ENCODE measurements at regions not wholly inside any gene's neighbourhood (a gene's known extent, or its start where the extent isn't known, plus 50 kb on each side); places are given as distances from the start of the nearest gene placed in this dataset.

- Histone ChIP-seq H3K36me3 (ENCODE audit: control insufficient read depth, insufficient read depth, low read length) (no peaks in the 10 kb centered on the region), H3K4me3 (ENCODE audit: low read length) (no peak overlapping the region), H3K4me1 (ENCODE audit: control insufficient read depth, insufficient read depth, low read length) (no peaks in the 10 kb centered on the region), H3K9me3 (ENCODE audit: control insufficient read depth, low read length) (no peaks in the 10 kb centered on the region), H3K27me3 (ENCODE audit: control insufficient read depth, insufficient read depth, low read length) (no peaks in the 10 kb centered on the region), H3K9ac (ENCODE audit: low read length) (no peak overlapping the region)
These were observed 208.8 kb downstream of the COG6 start for GRCh38 chr13:39864221-39864620.

GRCh38 chr13:39866722-39867121 is 211.3 kb downstream of the COG6 start:
- no peaks in the 10 kb centered on the region for H3K4me1 ChIP-seq (ENCODE audit: control insufficient read depth, insufficient read depth, low read length)
- no peaks in the 10 kb centered on the region for H3K27me3 ChIP-seq (ENCODE audit: control insufficient read depth, insufficient read depth, low read length)
- H3K9ac ChIP-seq (ENCODE audit: low read length): no peak overlapping the region
- H3K9me3 ChIP-seq (ENCODE audit: control insufficient read depth, low read length): no peaks in the 10 kb centered on the region
- H3K4me3 ChIP-seq (ENCODE audit: low read length): no peak overlapping the region
- H3K36me3 ChIP-seq (ENCODE audit: control insufficient read depth, insufficient read depth, low read length): no peaks in the 10 kb centered on the region

GRCh38 chr13:39867807-39868206 is 212.3 kb downstream of the COG6 start:
- Histone ChIP-seq H3K9me3 (ENCODE audit: control insufficient read depth, low read length) (no peaks in the 10 kb centered on the region), H3K4me1 (ENCODE audit: control insufficient read depth, insufficient read depth, low read length) (no peaks in the 10 kb centered on the region), H3K4me3 (ENCODE audit: low read length) (no peak overlapping the region), H3K27me3 (ENCODE audit: control insufficient read depth, insufficient read depth, low read length) (no peaks in the 10 kb centered on the region), H3K36me3 (ENCODE audit: control insufficient read depth, insufficient read depth, low read length) (no peaks in the 10 kb centered on the region), H3K9ac (ENCODE audit: low read length) (no peak overlapping the region)

GRCh38 chr13:39870197-39870747 is 214.8 kb downstream of the COG6 start:
- Histone ChIP-seq H3K4me3 (ENCODE audit: low read length) (no peak overlapping the region), H3K27me3 (ENCODE audit: control insufficient read depth, insufficient read depth, low read length) (no peaks in the 10 kb centered on the region), H3K36me3 (ENCODE audit: control insufficient read depth, insufficient read depth, low read length) (no peaks in the 10 kb centered on the region), H3K4me1 (ENCODE audit: control insufficient read depth, insufficient read depth, low read length) (no peaks in the 10 kb centered on the region), H3K9ac (ENCODE audit: low read length) (no peak overlapping the region), H3K9me3 (ENCODE audit: control insufficient read depth, low read length) (no peaks in the 10 kb centered on the region)

GRCh38 chr13:39874331-39875053 is 219.0 kb downstream of the COG6 start:
- Histone ChIP-seq H3K9me3 (ENCODE audit: control insufficient read depth, low read length) (no peaks in the 10 kb centered on the region), H3K9ac (ENCODE audit: low read length) (no peak overlapping the region), H3K27me3 (ENCODE audit: control insufficient read depth, insufficient read depth, low read length) (no peaks in the 10 kb centered on the region), H3K36me3 (ENCODE audit: control insufficient read depth, insufficient read depth, low read length) (no peaks in the 10 kb centered on the region), H3K4me3 (ENCODE audit: low read length) (no peak overlapping the region), H3K4me1 (ENCODE audit: control insufficient read depth, insufficient read depth, low read length) (no peaks in the 10 kb centered on the region)

DNA sequence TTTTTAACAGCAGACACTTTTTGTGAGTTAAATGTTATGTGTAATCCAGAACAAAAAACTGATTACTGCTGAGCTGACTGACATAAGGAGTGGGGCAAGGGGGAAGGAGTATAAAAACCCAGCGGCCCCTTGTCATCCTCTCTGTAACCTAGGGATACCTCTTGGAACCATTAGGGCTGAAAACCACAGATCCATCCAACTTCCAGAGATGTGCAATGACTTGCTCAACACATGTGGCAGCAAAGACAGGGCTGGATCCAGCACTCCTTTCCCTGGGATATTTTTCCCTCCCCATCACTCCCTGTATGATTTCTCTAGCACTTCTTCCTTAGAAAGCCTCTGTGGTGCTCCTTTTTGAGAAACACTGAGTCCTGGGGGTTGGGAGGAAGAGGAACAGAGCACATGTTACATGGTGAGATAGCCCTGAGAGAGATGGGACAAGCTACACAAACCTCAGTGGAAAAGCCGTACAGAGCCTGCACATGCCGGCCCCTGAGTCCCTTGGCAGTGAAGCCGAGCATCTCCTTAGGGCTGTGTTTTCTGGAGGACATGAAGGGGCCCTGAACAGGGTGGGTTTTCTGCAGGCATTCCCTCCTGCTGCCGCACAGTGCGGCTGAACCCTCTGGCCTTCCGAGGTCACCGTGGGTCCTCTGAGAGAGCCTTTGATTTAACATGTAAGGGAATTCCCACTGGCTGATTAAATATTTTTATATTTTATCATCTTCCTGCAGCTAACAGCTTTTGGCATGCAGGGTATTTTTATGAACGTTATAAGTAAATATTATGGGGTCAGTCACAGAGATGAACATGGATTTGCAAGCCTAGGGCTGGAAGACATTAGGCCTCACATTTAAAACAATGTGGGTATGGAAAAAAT is 219.9 kb downstream of the COG6 start:
- Histone ChIP-seq H3K9ac (ENCODE audit: low read length) (no peak overlapping the region), H3K9me3 (ENCODE audit: control insufficient read depth, low read length) (no peaks in the 10 kb centered on the region), H3K36me3 (ENCODE audit: control insufficient read depth, insufficient read depth, low read length) (no peaks in the 10 kb centered on the region), H3K4me1 (ENCODE audit: control insufficient read depth, insufficient read depth, low read length) (no peaks in the 10 kb centered on the region), H3K27me3 (ENCODE audit: control insufficient read depth, insufficient read depth, low read length) (no peaks in the 10 kb centered on the region), H3K4me3 (ENCODE audit: low read length) (no peak overlapping the region)

DNA sequence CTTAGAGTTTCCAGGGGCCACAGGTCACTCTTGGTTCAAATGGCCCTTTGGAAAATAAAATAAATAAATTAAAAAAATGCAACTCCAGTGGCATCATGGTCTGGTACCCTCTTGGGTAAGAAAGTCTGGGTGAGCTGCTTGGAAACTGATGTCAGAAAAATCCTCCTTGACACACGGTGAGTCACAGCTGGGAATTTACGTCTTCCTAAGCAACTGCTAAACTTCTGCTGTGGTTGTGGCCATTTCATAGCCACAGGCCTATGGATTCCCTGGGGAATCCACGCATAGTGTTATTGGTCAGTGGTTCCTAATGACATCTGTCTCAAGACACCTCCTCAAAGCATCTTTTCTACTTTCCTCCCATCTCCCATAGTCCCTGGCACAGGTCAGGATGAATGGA is 220.8 kb downstream of the COG6 start:
- no peaks in the 10 kb centered on the region for H3K9me3 ChIP-seq (ENCODE audit: control insufficient read depth, low read length)
- H3K4me1 ChIP-seq (ENCODE audit: control insufficient read depth, insufficient read depth, low read length): no peaks in the 10 kb centered on the region
- no peaks in the 10 kb centered on the region for H3K27me3 ChIP-seq (ENCODE audit: control insufficient read depth, insufficient read depth, low read length)
- no peak overlapping the region for H3K9ac ChIP-seq (ENCODE audit: low read length)
- H3K4me3 ChIP-seq (ENCODE audit: low read length): no peak overlapping the region
- no peaks in the 10 kb centered on the region for H3K36me3 ChIP-seq (ENCODE audit: control insufficient read depth, insufficient read depth, low read length)

DNA sequence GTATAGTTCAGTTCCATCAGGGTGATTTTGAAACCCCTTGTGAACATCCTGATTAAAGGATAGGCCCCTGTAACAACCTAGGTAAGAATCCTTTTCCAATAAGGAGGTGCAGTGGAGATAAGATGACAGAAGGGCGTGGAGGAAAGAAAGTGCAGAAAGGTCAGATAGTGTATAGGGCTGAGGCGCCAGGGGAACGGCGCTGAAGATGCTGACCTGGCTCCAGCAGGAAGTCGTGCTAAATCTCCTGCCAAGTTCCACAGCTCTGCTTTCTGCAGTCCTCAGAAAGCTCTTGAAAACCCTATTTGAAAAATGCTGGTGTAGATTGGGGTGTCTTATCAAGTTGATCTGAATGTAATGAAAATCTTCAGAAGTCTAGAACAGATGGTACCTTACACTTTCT is 221.7 kb downstream of the COG6 start:
- Histone ChIP-seq H3K36me3 (ENCODE audit: control insufficient read depth, insufficient read depth, low read length) (no peaks in the 10 kb centered on the region), H3K27me3 (ENCODE audit: control insufficient read depth, insufficient read depth, low read length) (no peaks in the 10 kb centered on the region), H3K4me1 (ENCODE audit: control insufficient read depth, insufficient read depth, low read length) (no peaks in the 10 kb centered on the region), H3K9ac (ENCODE audit: low read length) (no peak overlapping the region), H3K4me3 (ENCODE audit: low read length) (no peak overlapping the region), H3K9me3 (ENCODE audit: control insufficient read depth, low read length) (no peaks in the 10 kb centered on the region)

DNA sequence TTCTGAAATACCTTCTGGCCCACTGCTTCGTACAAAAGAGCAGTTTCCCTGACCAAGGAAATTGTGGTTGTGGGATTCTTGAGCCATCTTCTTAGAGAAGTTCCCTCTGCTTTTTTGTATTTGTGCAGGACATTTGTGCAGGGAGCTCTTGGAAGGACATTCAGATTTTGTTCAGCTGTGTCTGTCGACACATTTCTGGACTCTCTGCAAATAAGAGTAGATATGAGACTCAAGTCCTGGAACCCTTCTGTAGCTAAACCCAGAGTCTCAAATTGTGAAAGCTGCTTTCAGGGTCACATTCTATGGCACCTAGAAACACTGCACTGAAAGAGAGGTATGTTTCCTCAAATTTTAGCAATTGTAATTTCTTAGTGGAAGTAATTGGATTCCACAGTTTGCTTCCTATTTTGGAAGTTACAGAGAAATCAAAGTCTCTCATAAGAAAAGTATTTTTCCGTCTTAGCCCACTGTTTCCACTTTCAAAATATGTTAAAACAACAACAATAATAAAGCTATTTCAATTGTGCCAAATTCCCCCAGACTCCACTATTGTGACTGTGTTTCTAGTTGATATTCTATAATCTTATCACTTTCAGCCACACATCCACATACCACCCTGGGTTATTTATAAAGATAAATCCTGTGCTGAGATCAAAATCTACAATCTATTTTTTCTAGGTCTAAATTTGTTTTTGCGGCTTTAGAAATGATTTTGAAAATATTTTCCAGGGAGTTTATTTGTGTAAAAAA is 224.0 kb downstream of the COG6 start:
- no peaks in the 10 kb centered on the region for H3K9me3 ChIP-seq (ENCODE audit: control insufficient read depth, low read length)
- no peak overlapping the region for H3K9ac ChIP-seq (ENCODE audit: low read length)
- no peaks in the 10 kb centered on the region for H3K36me3 ChIP-seq (ENCODE audit: control insufficient read depth, insufficient read depth, low read length)
- no peaks in the 10 kb centered on the region for H3K4me1 ChIP-seq (ENCODE audit: control insufficient read depth, insufficient read depth, low read length)
- H3K4me3 ChIP-seq (ENCODE audit: low read length): no peak overlapping the region
- no peaks in the 10 kb centered on the region for H3K27me3 ChIP-seq (ENCODE audit: control insufficient read depth, insufficient read depth, low read length)

DNA sequence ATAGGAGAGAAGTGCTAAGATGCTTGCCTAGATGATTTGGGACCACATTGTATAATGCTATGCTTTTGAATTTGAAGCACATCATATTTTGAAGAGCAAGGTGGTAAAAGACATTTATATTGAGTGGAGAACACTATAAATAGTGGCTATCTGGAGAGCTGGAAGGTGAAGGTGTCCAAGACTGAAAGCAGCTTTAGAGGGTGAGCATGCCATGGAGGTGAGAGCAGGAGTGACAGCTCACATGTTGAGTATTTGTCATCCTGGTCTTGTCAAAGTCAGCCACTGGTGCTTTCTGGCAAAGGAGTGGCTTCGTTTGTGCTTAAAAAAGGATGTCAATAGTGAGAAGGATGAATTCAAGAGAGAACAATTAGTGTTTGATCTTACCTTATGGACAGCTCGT is 225.9 kb downstream of the COG6 start:
- Histone ChIP-seq H3K9ac (ENCODE audit: low read length) (no peak overlapping the region), H3K36me3 (ENCODE audit: control insufficient read depth, insufficient read depth, low read length) (no peaks in the 10 kb centered on the region), H3K9me3 (ENCODE audit: control insufficient read depth, low read length) (no peaks in the 10 kb centered on the region), H3K4me3 (ENCODE audit: low read length) (no peak overlapping the region), H3K27me3 (ENCODE audit: control insufficient read depth, insufficient read depth, low read length) (no peaks in the 10 kb centered on the region), H3K4me1 (ENCODE audit: control insufficient read depth, insufficient read depth, low read length) (no peaks in the 10 kb centered on the region)

GRCh38 chr13:39881887-39882286 is 226.4 kb downstream of the COG6 start:
- Histone ChIP-seq H3K4me1 (ENCODE audit: control insufficient read depth, insufficient read depth, low read length) (no peaks in the 10 kb centered on the region), H3K9me3 (ENCODE audit: control insufficient read depth, low read length) (no peaks in the 10 kb centered on the region), H3K36me3 (ENCODE audit: control insufficient read depth, insufficient read depth, low read length) (no peaks in the 10 kb centered on the region), H3K9ac (ENCODE audit: low read length) (no peak overlapping the region), H3K27me3 (ENCODE audit: control insufficient read depth, insufficient read depth, low read length) (no peaks in the 10 kb centered on the region), H3K4me3 (ENCODE audit: low read length) (no peak overlapping the region)

GRCh38 chr13:39884166-39884565 is 228.7 kb downstream of the COG6 start:
- Histone ChIP-seq H3K4me1 (ENCODE audit: control insufficient read depth, insufficient read depth, low read length) (no peaks in the 10 kb centered on the region), H3K4me3 (ENCODE audit: low read length) (no peak overlapping the region), H3K36me3 (ENCODE audit: control insufficient read depth, insufficient read depth, low read length) (no peaks in the 10 kb centered on the region), H3K9me3 (ENCODE audit: control insufficient read depth, low read length) (no peaks in the 10 kb centered on the region), H3K27me3 (ENCODE audit: control insufficient read depth, insufficient read depth, low read length) (no peaks in the 10 kb centered on the region), H3K9ac (ENCODE audit: low read length) (no peak overlapping the region)
